CD14-positive monocyte (primary cell): ENCODE measurements at regions not wholly inside any gene's neighbourhood (a gene's known extent, or its start where the extent isn't known, plus 50 kb on each side); places are given as distances from the start of the nearest gene placed in this dataset.

ENCODE experiments used
- DNase-seq, 3 donors: peaks; one replicate each; pipeline ENCODE4 v3.0.0-alpha.2; 2011 to 2022
- H2AFZ ChIP-seq: 2 replicates; pipeline ENCODE4 v1.6.0; 2012; ENCODE audit warnings: mild to moderate bottlenecking, low read depth, low read length, inconsistent platforms; ENCODE audit not compliant: insufficient read depth, poor library complexity, severe bottlenecking
- H3K27ac ChIP-seq, 2 donors: 1 replicate in 1 of 2; 2 replicates in 1 of 2; pipeline ENCODE4 v1.5.1; 2012 to 2013; ENCODE audit warnings: low read length in 2 of 2, control low read depth in 1 of 2, inconsistent platforms in 1 of 2, low read depth in 1 of 2, mild to moderate bottlenecking in 1 of 2
- H3K27me3 ChIP-seq, 2 donors: one replicate each; pipeline versions ENCODE4 v1.6.0 to v1.6.1; 2011 to 2013; ENCODE audit warnings: low read length in 2 of 2; ENCODE audit not compliant: control insufficient read depth in 2 of 2, insufficient read depth in 2 of 2
- H3K36me3 ChIP-seq, 2 donors: replicated peaks in 1 of 2; 1 replicate in 1 of 2; 2 replicates in 1 of 2; pipeline versions ENCODE4 v1.5.1 to v1.6.1; 2012 to 2013; ENCODE audit warnings: low read length in 2 of 2, control low read depth in 1 of 2, inconsistent platforms in 1 of 2, mild to moderate bottlenecking in 1 of 2; ENCODE audit not compliant: insufficient read depth in 2 of 2, control insufficient read depth in 1 of 2
- H3K4me1 ChIP-seq, 2 donors: 1 replicate in 1 of 2; 2 replicates in 1 of 2; pipeline versions ENCODE4 v1.5.1 to v1.6.1; 2012 to 2013; ENCODE audit warnings: low read length in 2 of 2, control low read depth in 1 of 2, inconsistent platforms in 1 of 2, mild to moderate bottlenecking in 1 of 2, moderate library complexity in 1 of 2; ENCODE audit not compliant: insufficient read depth in 2 of 2, control insufficient read depth in 1 of 2
- H3K4me2 ChIP-seq: replicated peaks from 2 replicates; pipeline ENCODE3; 2012; ENCODE audit warnings: low read length, moderate library complexity, mild to moderate bottlenecking; ENCODE audit not compliant: poor library complexity, severe bottlenecking; ENCODE audit errors: extremely low read depth
- H3K4me3 ChIP-seq, 3 experiments: fragments of 200-600 bp in 1 of 3; sonication (generic) in 1 of 3; replicated peaks in 1 of 3; 1 replicate in 2 of 3; 2 replicates in 1 of 3; pipeline ENCODE4 v1.5.1; 2011 to 2013; ENCODE audit warnings: low read length in 3 of 3, mild to moderate bottlenecking in 3 of 3, control low read depth in 2 of 3, low read depth in 2 of 3, inconsistent platforms in 1 of 3, moderate library complexity in 1 of 3
- H3K79me2 ChIP-seq: 2 replicates; pipeline ENCODE4 v1.6.0; 2012; ENCODE audit warnings: mild to moderate bottlenecking, control low read depth, inconsistent platforms, low read length, moderate library complexity; ENCODE audit not compliant: insufficient read depth
- H3K9ac ChIP-seq: 2 replicates; pipeline ENCODE4 v1.6.0; 2017; ENCODE audit warnings: low read length, mild to moderate bottlenecking; ENCODE audit not compliant: insufficient read depth, poor library complexity, severe bottlenecking
- H3K9me3 ChIP-seq, 2 donors: replicated peaks in 1 of 2; 1 replicate in 1 of 2; 2 replicates in 1 of 2; pipeline versions ENCODE4 v1.5.1 to v1.6.1; 2012 to 2013; ENCODE audit warnings: low read length in 2 of 2, control low read depth in 1 of 2; ENCODE audit not compliant: control insufficient read depth in 1 of 2, insufficient read depth in 1 of 2
- H4K20me1 ChIP-seq: 2 replicates; pipeline ENCODE4 v1.6.0; 2012; ENCODE audit warnings: mild to moderate bottlenecking, low read length, control low read depth, moderate library complexity; ENCODE audit not compliant: insufficient read depth
- H3K27ac Mint-ChIP-seq, 7 donors: one replicate each; pipeline ENCODE4 v1.8.0; 2020; ENCODE audit warnings: mild to moderate bottlenecking in 7 of 7, mixed read lengths in 7 of 7, moderate library complexity in 6 of 7, inconsistent platforms in 2 of 7
- H3K27me3 Mint-ChIP-seq, 3 donors: one replicate each; pipeline ENCODE4 v1.8.0; 2021 to 2022; ENCODE audit warnings: low read depth in 3 of 3, mild to moderate bottlenecking in 3 of 3, mixed read lengths in 3 of 3, moderate library complexity in 3 of 3, inconsistent platforms in 1 of 3
- H3K36me3 Mint-ChIP-seq, 2 donors: one replicate each; pipeline ENCODE4 v1.8.0; 2020; ENCODE audit warnings: mixed read lengths in 2 of 2, inconsistent platforms in 1 of 2, mild to moderate bottlenecking in 1 of 2
- H3K4me1 Mint-ChIP-seq: one replicate; pipeline ENCODE4 v1.8.0; 2020; ENCODE audit warnings: mild to moderate bottlenecking, mixed read lengths
- H3K4me3 Mint-ChIP-seq, 2 donors: one replicate each; pipeline ENCODE4 v1.8.0; 2020; ENCODE audit warnings: mild to moderate bottlenecking in 2 of 2, mixed read lengths in 2 of 2, moderate library complexity in 1 of 2
- H3K9me3 Mint-ChIP-seq, 7 donors: one replicate each; pipeline ENCODE4 v1.8.0; 2020 to 2022; ENCODE audit warnings: mixed read lengths in 7 of 7, mild to moderate bottlenecking in 6 of 7, moderate library complexity in 6 of 7, inconsistent platforms in 2 of 7
- CTCF ChIP-seq: fragments of 200-600 bp; IDR thresholded peaks from one replicate; pipeline ENCODE4 v1.8.0; 2022; ENCODE audit warnings: antibody characterized with exemption, mild to moderate bottlenecking
- WGBS: methylation state at CpG from one replicate; pipeline ENCODE4 v1.1.5; 2013; ENCODE audit warnings: missing lambda C conversion rate; ENCODE audit not compliant: insufficient coverage; 5-methylcytosine and 5-hydroxymethylcytosine counted together
- intact Hi-C, 2 donors: fragments of 100-400 bp; cut with micrococcal nuclease; formaldehyde crosslinking; loops; one replicate each; pipeline versions ENCODE4 v1.15.0 to v1.15.1; 2023

GRCh38 chr20:60326821-60327220 lies 368.6 kb downstream of the CDH26 start:
- Mint-ChIP-seq H3K4me3 (no peak overlapping the region), H3K4me1 (no peaks in the 10 kb centered on the region), H3K36me3 (peaks cover 2 to 3% of the 10 kb centered on the region in 2 donors), H3K27ac (peak overlapping the region in 1 of 7 donors; percentile 52), H3K9me3 (peaks cover 0 to 2% (median 0%) of the 10 kb centered on the region in 7 donors), H3K27me3 (peaks cover 0 to 8% (median 2%) of the 10 kb centered on the region in 3 donors)
- Histone ChIP-seq H3K4me2 (no peak overlapping the region), H3K4me1 (no peaks in the 10 kb centered on the region), H3K79me2 (no peaks in the 10 kb centered on the region), H3K9me3 (no peaks in the 10 kb centered on the region), H2AFZ (no peak overlapping the region), H3K27ac (no peak overlapping the region), H3K9ac (no peak overlapping the region), H3K4me3 (no peak overlapping the region), H4K20me1 (no peaks in the 10 kb centered on the region), H3K27me3 (no peaks in the 10 kb centered on the region), H3K36me3 (no peaks in the 10 kb centered on the region)
- 92% methylated on average over 3 of the region's 5 CpGs for WGBS
- DNase-seq = no peak
- intact Hi-C loops = no loop called here
- no peak for TF ChIP-seq CTCF

- H3K4me1 Mint-ChIP-seq = no peaks in the 10 kb centered on the region
- no peak overlapping the region for H3K4me3 Mint-ChIP-seq
- Histone ChIP-seq H3K36me3 (no peaks in the 10 kb centered on the region), H3K4me2 (no peak overlapping the region), H4K20me1 (no peaks in the 10 kb centered on the region), H3K79me2 (no peaks in the 10 kb centered on the region), H3K27ac (no peak overlapping the region), H3K4me1 (no peaks in the 10 kb centered on the region), H3K9me3 (no peaks in the 10 kb centered on the region), H3K4me3 (no peak overlapping the region), H3K9ac (no peak overlapping the region), H3K27me3 (no peaks in the 10 kb centered on the region), H2AFZ (no peak overlapping the region)
- peaks cover 2 to 3% of the 10 kb centered on the region in 2 donors for H3K36me3 Mint-ChIP-seq
- peaks cover 0 to 2% (median 0%) of the 10 kb centered on the region in 7 donors for H3K9me3 Mint-ChIP-seq
- no peak overlapping the region for H3K27ac Mint-ChIP-seq
- H3K27me3 Mint-ChIP-seq = peaks cover 0 to 8% (median 2%) of the 10 kb centered on the region in 3 donors
- no peak for TF ChIP-seq CTCF
- 94% methylated on average over 2 of the region's 4 CpGs for WGBS
- no peak for DNase-seq
- intact Hi-C loops = no loop called here
These were observed 369.9 kb downstream of the CDH26 start for GRCh38 chr20:60327971-60328660.
